ENCODE measurements at regions not wholly inside any gene's neighbourhood (a gene's known extent, or its start where the extent isn't known, plus 50 kb on each side); places are given as distances from the start of the nearest gene placed in this dataset.
"Not testable (repeated sequence)": the region's sequence is repeated elsewhere in the genome, so short reads cannot be mapped to it uniquely, and the experiment has no call there.

- Histone ChIP-seq H3K9me3 (ENCODE audit: control insufficient read depth, insufficient read depth, low read length) (no peaks in the 10 kb centered on the region), H3K27me3 (ENCODE audit: control insufficient read depth, insufficient read depth, low read length) (no peaks in the 10 kb centered on the region), H3K4me3 (ENCODE audit: low read depth, low read length) (no peak overlapping the region), H3K27ac (ENCODE audit: low read depth, low read length) (no peak overlapping the region)
- ChIA-PET POLR2A (no interaction called here), CTCF (interaction anchor here (0.8 kb wide), 1 partner anchor 9 kb away, joined by 4 read pairs; no protein-coding TSS in a partner anchor)
- no peak for DNase-seq (ENCODE audit: low read depth, low spot score)
- TF ChIP-seq CTCF (IDR thresholded peaks at IDR 0.05; ENCODE audit: low read depth, low read length) = no peak
Observed at GRCh38 chr6:150694889-150695288, 95.2 kb downstream of the PLEKHG1 start.

- DNase-seq (ENCODE audit: low read depth, low spot score) = no peak
- Histone ChIP-seq H3K27ac (ENCODE audit: low read depth, low read length) (no peak overlapping the region), H3K4me3 (ENCODE audit: low read depth, low read length) (no peak overlapping the region), H3K27me3 (ENCODE audit: control insufficient read depth, insufficient read depth, low read length) (no peaks in the 10 kb centered on the region), H3K9me3 (ENCODE audit: control insufficient read depth, insufficient read depth, low read length) (no peaks in the 10 kb centered on the region)
- no peak for TF ChIP-seq CTCF (IDR thresholded peaks at IDR 0.05; ENCODE audit: low read depth, low read length)
- POLR2A ChIA-PET = no interaction called here
- CTCF ChIA-PET = no interaction called here
Observed at GRCh38 chr6:150695652-150696051, 96.0 kb downstream of the PLEKHG1 start.

GRCh38 chr6:150696190-150696589, 96.5 kb downstream of the PLEKHG1 start:
- no peak for TF ChIP-seq CTCF (IDR thresholded peaks at IDR 0.05; ENCODE audit: low read depth, low read length)
- ChIA-PET CTCF (no interaction called here), POLR2A (no interaction called here)
- Histone ChIP-seq H3K9me3 (ENCODE audit: control insufficient read depth, insufficient read depth, low read length) (no peaks in the 10 kb centered on the region), H3K27me3 (ENCODE audit: control insufficient read depth, insufficient read depth, low read length) (no peaks in the 10 kb centered on the region), H3K27ac (ENCODE audit: low read depth, low read length) (no peak overlapping the region), H3K4me3 (ENCODE audit: low read depth, low read length) (no peak overlapping the region)
- DNase-seq (ENCODE audit: low read depth, low spot score) = no peak

GRCh38 chr6:150696918-150697317, 97.2 kb downstream of the PLEKHG1 start:
- H3K9me3 ChIP-seq (ENCODE audit: control insufficient read depth, insufficient read depth, low read length); CTCF ChIA-PET: not testable (repeated sequence)

GRCh38 chr6:150697515-150697914, 97.8 kb downstream of the PLEKHG1 start:
- TF ChIP-seq CTCF (IDR thresholded peaks at IDR 0.05; ENCODE audit: low read depth, low read length) = no peak
- POLR2A ChIA-PET = no interaction called here
- DNase-seq (ENCODE audit: low read depth, low spot score) = no peak
- no peak overlapping the region for H3K4me3 ChIP-seq (ENCODE audit: low read depth, low read length)
- no peak overlapping the region for H3K27ac ChIP-seq (ENCODE audit: low read depth, low read length)
- CTCF ChIA-PET = no interaction called here
- H3K9me3 ChIP-seq (ENCODE audit: control insufficient read depth, insufficient read depth, low read length) = no peaks in the 10 kb centered on the region
- no peaks in the 10 kb centered on the region for H3K27me3 ChIP-seq (ENCODE audit: control insufficient read depth, insufficient read depth, low read length)

More at GRCh38 chr6:150696918-150697317, 97.2 kb downstream of the PLEKHG1 start:
- H3K27ac ChIP-seq (ENCODE audit: low read depth, low read length); DNase-seq (ENCODE audit: low read depth, low spot score); H3K4me3 ChIP-seq (ENCODE audit: low read depth, low read length); POLR2A ChIA-PET; H3K27me3 ChIP-seq (ENCODE audit: control insufficient read depth, insufficient read depth, low read length): not testable (repeated sequence)

- POLR2A ChIA-PET = no interaction called here
- TF ChIP-seq CTCF (IDR thresholded peaks at IDR 0.05; ENCODE audit: low read depth, low read length) = no peak
- H3K27ac ChIP-seq (ENCODE audit: low read depth, low read length) = no peak overlapping the region
- DNase-seq (ENCODE audit: low read depth, low spot score) = no peak
- no peaks in the 10 kb centered on the region for H3K27me3 ChIP-seq (ENCODE audit: control insufficient read depth, insufficient read depth, low read length)
- CTCF ChIA-PET = no interaction called here
- H3K4me3 ChIP-seq (ENCODE audit: low read depth, low read length) = no peak overlapping the region
- no peaks in the 10 kb centered on the region for H3K9me3 ChIP-seq (ENCODE audit: control insufficient read depth, insufficient read depth, low read length)
Observed at GRCh38 chr6:150698391-150698790, 98.7 kb downstream of the PLEKHG1 start.

Measured in AG04450 (cell line).